Central memory CD8-positive, alpha-beta T cell (primary cell): ENCODE measurements at regions not wholly inside any gene's neighbourhood (a gene's known extent, or its start where the extent isn't known, plus 50 kb on each side); places are given as distances from the start of the nearest gene placed in this dataset.
"Not testable (repeated sequence)": the region's sequence is repeated elsewhere in the genome, so short reads cannot be mapped to it uniquely, and the experiment has no call there.

Experiments
- ATAC-seq: fragments of 150-1000 bp; cut with Tn5 transposase; replicated peaks from 2 replicates; pipeline ENCODE4 v1.10.0; 2022; ENCODE audit warnings: mild to moderate bottlenecking, moderate FRiP score, moderate number of reproducible peaks; ENCODE audit not compliant: poor library complexity, severe bottlenecking; ENCODE audit errors: extremely low read depth
- DNase-seq, 2 donors: peaks; one replicate each; pipeline ENCODE4 v3.0.0; 2021; ENCODE audit warnings: low spot score in 2 of 2
- H3K27ac Mint-ChIP-seq: one replicate; pipeline ENCODE4 v1.8.0; 2022; ENCODE audit warnings: low read depth, mild to moderate bottlenecking, moderate library complexity, mixed read lengths
- H3K27me3 Mint-ChIP-seq: one replicate; pipeline ENCODE4 v1.8.0; 2022; ENCODE audit warnings: mixed read lengths
- H3K36me3 Mint-ChIP-seq: one replicate; pipeline ENCODE4 v1.8.0; 2022; ENCODE audit warnings: mild to moderate bottlenecking, moderate library complexity, mixed read lengths; ENCODE audit not compliant: insufficient read depth
- H3K4me1 Mint-ChIP-seq: one replicate; pipeline ENCODE4 v1.8.0; 2022; ENCODE audit warnings: mixed read lengths
- H3K4me3 Mint-ChIP-seq: one replicate; pipeline ENCODE4 v1.8.0; 2022; ENCODE audit warnings: mild to moderate bottlenecking, moderate library complexity, mixed read lengths
- H3K9me3 Mint-ChIP-seq: one replicate; pipeline ENCODE4 v1.8.0; 2022; ENCODE audit warnings: mixed read lengths

DNA sequence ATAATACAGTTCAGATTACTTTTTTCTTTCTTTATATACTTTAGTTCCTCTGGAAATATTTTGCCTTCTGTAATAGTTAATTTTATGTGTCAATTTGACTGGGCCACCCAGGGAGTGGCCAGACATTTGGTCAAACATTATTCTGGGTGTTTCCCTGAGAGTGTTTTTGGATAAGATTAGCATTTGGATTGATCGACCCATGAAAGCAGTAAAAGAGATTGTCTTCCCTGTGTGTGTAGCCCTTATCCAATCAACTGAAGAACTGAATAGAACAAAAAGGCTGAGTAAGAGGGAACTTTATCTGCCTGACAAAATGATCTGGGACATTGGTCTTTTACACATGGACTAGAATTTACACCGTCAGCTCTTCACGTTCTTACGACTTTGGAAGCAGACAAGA is 1190.1 kb upstream of the FAM98A start:
- ATAC-seq = no peak
- Mint-ChIP-seq H3K4me1 (no peaks in the 10 kb centered on the region), H3K4me3 (no peak overlapping the region), H3K27ac (no peak overlapping the region), H3K27me3 (no peaks in the 10 kb centered on the region), H3K9me3 (peaks cover 8% of the 10 kb centered on the region), H3K36me3 (no peaks in the 10 kb centered on the region)
- no peak for DNase-seq

DNA sequence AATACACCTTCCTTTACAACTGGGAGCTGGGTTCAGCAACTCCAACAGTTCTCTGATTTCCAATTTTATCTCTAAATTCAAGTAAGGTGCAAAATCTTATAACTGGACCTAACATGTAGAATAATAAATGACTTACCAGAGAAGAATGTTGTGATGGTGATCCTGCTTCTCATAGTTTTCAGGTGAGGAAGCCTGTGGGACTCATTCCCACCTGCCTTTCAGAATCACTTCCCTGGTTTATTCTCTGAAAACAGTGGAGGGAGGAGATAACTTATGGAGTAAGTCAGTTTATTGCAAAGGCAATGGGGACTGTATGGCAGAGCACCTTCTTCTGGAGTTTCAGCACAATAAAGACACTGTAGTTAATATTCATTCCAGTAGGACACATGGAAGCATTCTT is 1188.2 kb upstream of the FAM98A start:
- Mint-ChIP-seq H3K27ac (no peak overlapping the region), H3K27me3 (no peaks in the 10 kb centered on the region)

DNA sequence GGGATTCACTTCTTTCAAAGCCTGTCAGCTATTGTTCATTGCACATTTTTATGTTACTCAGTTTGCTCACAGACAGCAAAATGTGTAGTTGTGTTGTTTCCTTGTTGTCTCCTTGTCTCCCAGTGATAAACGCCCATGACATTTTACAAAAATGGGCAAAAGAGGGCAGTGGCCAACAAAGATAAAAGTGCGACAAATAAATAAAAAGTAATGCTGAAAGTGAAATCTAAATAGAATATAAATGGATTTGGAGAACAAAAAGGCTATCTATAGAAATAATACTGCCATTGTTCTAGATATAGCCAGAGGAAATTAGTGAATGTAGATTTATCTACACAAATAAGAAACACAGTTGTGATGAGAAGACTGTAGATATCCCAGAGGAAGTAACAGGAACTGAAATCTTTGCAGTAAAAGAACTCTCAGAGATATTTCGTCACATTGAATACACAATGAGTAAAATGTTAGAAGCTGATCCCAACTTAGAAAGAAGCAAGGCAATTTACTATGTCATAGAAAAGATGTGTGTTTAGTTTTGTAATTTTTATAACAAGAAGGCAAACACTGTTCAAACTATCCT is 1186.2 kb upstream of the FAM98A start:
- Mint-ChIP-seq H3K36me3 (no peaks in the 10 kb centered on the region), H3K4me1 (no peaks in the 10 kb centered on the region), H3K9me3 (peaks cover 18% of the 10 kb centered on the region), H3K27me3 (no peaks in the 10 kb centered on the region), H3K4me3 (no peak overlapping the region), H3K27ac (no peak overlapping the region)
- ATAC-seq = no peak
- no peak for DNase-seq

More for the DNA sequence above, 1188.2 kb upstream of the FAM98A start:
- DNase-seq (no peak), ATAC-seq (no peak)
- peaks cover 10% of the 10 kb centered on the region for H3K9me3 Mint-ChIP-seq
- H3K36me3 Mint-ChIP-seq = no peaks in the 10 kb centered on the region
- no peak overlapping the region for H3K4me3 Mint-ChIP-seq
- H3K4me1 Mint-ChIP-seq = no peaks in the 10 kb centered on the region

GRCh38 chr2:34784701-34785100 is 1185.6 kb upstream of the FAM98A start:
- ATAC-seq (no peak), DNase-seq (no peak)
- H3K9me3 Mint-ChIP-seq = peaks cover 12% of the 10 kb centered on the region
- no peaks in the 10 kb centered on the region for H3K27me3 Mint-ChIP-seq
- no peaks in the 10 kb centered on the region for H3K4me1 Mint-ChIP-seq
- no peak overlapping the region for H3K27ac Mint-ChIP-seq
- H3K36me3 Mint-ChIP-seq = no peaks in the 10 kb centered on the region
- no peak overlapping the region for H3K4me3 Mint-ChIP-seq

DNA sequence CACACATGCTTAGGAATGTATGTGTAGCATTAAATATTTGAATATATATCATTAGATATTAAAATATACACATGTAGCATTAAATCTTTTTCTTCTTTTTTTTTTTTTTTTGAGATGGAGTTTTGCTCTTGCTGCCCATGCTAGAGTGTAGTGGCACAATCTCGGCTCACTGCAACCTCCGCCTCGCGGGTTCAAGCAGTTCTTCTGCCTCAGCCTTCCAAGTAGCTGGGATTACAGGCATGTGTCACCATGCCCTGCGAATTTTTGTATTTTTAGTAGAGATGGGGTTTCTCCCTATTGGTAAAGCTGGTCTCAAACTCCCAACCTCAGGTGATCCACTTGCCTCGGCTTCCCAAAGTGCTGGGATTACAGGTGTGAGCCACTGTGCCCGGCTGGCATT is 1151.6 kb upstream of the FAM98A start:
- H3K36me3 Mint-ChIP-seq, ATAC-seq, H3K4me3 Mint-ChIP-seq, H3K27ac Mint-ChIP-seq, DNase-seq, H3K4me1 Mint-ChIP-seq, H3K27me3 Mint-ChIP-seq: not testable (repeated sequence)
- peaks cover 13% of the 10 kb centered on the region for H3K9me3 Mint-ChIP-seq

- no peaks in the 10 kb centered on the region for H3K4me1 Mint-ChIP-seq
- no peak for ATAC-seq
Observed at GRCh38 chr2:34747643-34748042, 1148.5 kb upstream of the FAM98A start.

GRCh38 chr2:34738691-34739090 is 1139.6 kb upstream of the FAM98A start:
- no peaks in the 10 kb centered on the region for H3K27me3 Mint-ChIP-seq
- no peak overlapping the region for H3K27ac Mint-ChIP-seq
- no peak overlapping the region for H3K4me3 Mint-ChIP-seq
- H3K36me3 Mint-ChIP-seq = no peaks in the 10 kb centered on the region
- H3K9me3 Mint-ChIP-seq = peaks cover 16% of the 10 kb centered on the region
- no peak for DNase-seq
- no peak for ATAC-seq
- no peaks in the 10 kb centered on the region for H3K4me1 Mint-ChIP-seq

More at GRCh38 chr2:34747643-34748042, 1148.5 kb upstream of the FAM98A start:
- Mint-ChIP-seq H3K27me3 (no peaks in the 10 kb centered on the region), H3K4me3 (no peak overlapping the region), H3K9me3 (peaks cover 6% of the 10 kb centered on the region), H3K27ac (no peak overlapping the region), H3K36me3 (no peaks in the 10 kb centered on the region)
- no peak for DNase-seq

- no peak overlapping the region for H3K4me3 Mint-ChIP-seq
- no peak for ATAC-seq
Observed at GRCh38 chr2:34737146-34737545, 1138.0 kb upstream of the FAM98A start.

DNA sequence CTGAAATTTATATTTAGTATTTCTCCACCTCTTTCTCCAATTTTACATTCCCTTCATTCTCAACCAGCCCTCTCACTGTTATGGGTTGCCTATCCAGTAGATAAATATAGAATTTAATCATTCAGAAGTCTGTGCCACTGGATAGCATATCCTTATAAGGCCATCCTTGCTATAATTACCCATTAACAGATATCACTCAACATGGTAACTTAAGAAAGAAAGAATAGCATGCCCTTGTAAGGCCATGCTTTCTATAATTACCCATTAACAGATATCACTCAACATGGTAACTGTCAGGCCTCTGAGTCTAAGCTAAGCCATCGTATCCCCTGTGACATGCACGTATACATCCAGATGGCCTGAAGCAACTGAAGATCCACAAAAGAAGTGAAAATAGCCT is 1137.4 kb upstream of the FAM98A start:
- peaks cover 16% of the 10 kb centered on the region for H3K9me3 Mint-ChIP-seq
- H3K4me1 Mint-ChIP-seq = no peaks in the 10 kb centered on the region
- ATAC-seq (no peak), DNase-seq (no peak)
- no peak overlapping the region for H3K4me3 Mint-ChIP-seq
- no peak overlapping the region for H3K27ac Mint-ChIP-seq
- no peaks in the 10 kb centered on the region for H3K27me3 Mint-ChIP-seq
- H3K36me3 Mint-ChIP-seq = no peaks in the 10 kb centered on the region

More at GRCh38 chr2:34737146-34737545, 1138.0 kb upstream of the FAM98A start:
- Mint-ChIP-seq H3K4me1 (no peaks in the 10 kb centered on the region), H3K36me3 (no peaks in the 10 kb centered on the region), H3K9me3 (peaks cover 16% of the 10 kb centered on the region), H3K27ac (no peak overlapping the region), H3K27me3 (no peaks in the 10 kb centered on the region)
- DNase-seq = no peak

DNA sequence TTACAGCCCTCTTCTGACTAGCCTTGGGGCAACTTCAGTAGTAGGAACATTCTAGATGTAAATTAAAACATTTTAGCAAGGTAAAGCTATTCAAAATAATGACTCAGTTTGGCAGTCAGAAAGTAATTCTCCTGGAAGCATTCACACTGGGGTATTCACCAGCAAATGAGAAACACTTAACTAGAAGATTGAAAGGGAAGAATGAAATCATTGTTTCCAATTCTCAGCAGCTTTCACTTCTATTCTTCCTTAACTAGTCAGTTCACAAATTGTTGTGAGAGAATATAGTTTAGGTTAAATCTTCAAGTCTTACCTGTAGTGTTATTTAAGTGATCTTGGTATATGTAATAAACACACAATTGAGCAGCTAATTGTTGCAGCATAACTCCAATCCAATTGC is 1135.6 kb upstream of the FAM98A start:
- Mint-ChIP-seq H3K36me3 (no peaks in the 10 kb centered on the region), H3K4me3 (no peak overlapping the region), H3K27ac (no peak overlapping the region), H3K4me1 (no peaks in the 10 kb centered on the region), H3K27me3 (no peaks in the 10 kb centered on the region), H3K9me3 (peaks cover 20% of the 10 kb centered on the region)
- DNase-seq (no peak), ATAC-seq (no peak)

GRCh38 chr2:34734042-34734441 is 1134.9 kb upstream of the FAM98A start:
- no peaks in the 10 kb centered on the region for H3K27me3 Mint-ChIP-seq

DNA sequence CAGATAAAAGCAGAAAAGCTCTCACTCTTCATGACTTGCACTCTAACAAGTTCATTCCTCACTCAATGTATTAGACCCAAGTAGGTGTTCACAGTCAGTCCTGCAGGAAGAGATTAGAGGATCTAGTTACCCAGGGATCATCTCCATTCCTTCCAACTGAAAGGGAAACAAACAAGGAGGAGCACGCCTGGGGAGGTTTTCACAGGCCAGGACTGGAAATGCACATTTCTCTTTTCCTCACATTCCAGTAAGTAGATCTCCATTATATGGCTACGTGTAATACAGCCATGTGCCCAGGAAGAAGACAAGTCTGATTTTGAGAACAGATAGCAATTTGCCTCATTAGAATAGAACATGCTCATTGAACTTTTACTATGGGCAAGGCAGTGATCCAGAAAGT is 1132.2 kb upstream of the FAM98A start:
- Mint-ChIP-seq H3K4me1 (no peaks in the 10 kb centered on the region), H3K4me3 (no peak overlapping the region), H3K36me3 (no peaks in the 10 kb centered on the region), H3K9me3 (peaks cover 11% of the 10 kb centered on the region), H3K27me3 (no peaks in the 10 kb centered on the region), H3K27ac (no peak overlapping the region)
- DNase-seq (no peak), ATAC-seq (no peak)

More at GRCh38 chr2:34734042-34734441, 1134.9 kb upstream of the FAM98A start:
- no peak overlapping the region for H3K27ac Mint-ChIP-seq
- H3K36me3 Mint-ChIP-seq = no peaks in the 10 kb centered on the region
- no peak for DNase-seq
- peaks cover 26% of the 10 kb centered on the region for H3K9me3 Mint-ChIP-seq
- H3K4me1 Mint-ChIP-seq = no peaks in the 10 kb centered on the region
- H3K4me3 Mint-ChIP-seq = no peak overlapping the region
- no peak for ATAC-seq

GRCh38 chr2:34729845-34730244 is 1130.7 kb upstream of the FAM98A start:
- H3K4me1 Mint-ChIP-seq = no peaks in the 10 kb centered on the region
- no peak overlapping the region for H3K27ac Mint-ChIP-seq
- DNase-seq (no peak), ATAC-seq (no peak)
- H3K36me3 Mint-ChIP-seq = no peaks in the 10 kb centered on the region
- peaks cover 11% of the 10 kb centered on the region for H3K9me3 Mint-ChIP-seq
- H3K27me3 Mint-ChIP-seq = no peaks in the 10 kb centered on the region
- no peak overlapping the region for H3K4me3 Mint-ChIP-seq
